Stomach (tissue), 8 donors: ENCODE measurements at regions not wholly inside any gene's neighbourhood (a gene's known extent, or its start where the extent isn't known, plus 50 kb on each side); places are given as distances from the start of the nearest gene placed in this dataset.

Source experiments
- DNase-seq, 2 donors: peaks; one replicate each; pipeline versions ENCODE4 v3.0.0 to v3.0.0-alpha.2; 2013 to 2019
- H3K27ac ChIP-seq, 5 donors: fragments of 200-600 bp in 4 of 5; sonication (generic) in 4 of 5; one replicate each; pipeline ENCODE4 v1.5.1; 2013 to 2019; ENCODE audit warnings: mild to moderate bottlenecking in 1 of 5, moderate library complexity in 1 of 5
- H3K27me3 ChIP-seq, 3 donors: fragments of 200-600 bp; sonication (generic); one replicate each; pipeline ENCODE4 v1.5.1; 2017 to 2019; ENCODE audit warnings: mixed run types in 1 of 3
- H3K36me3 ChIP-seq, 4 donors: fragments of 200-600 bp; sonication (generic); 1 replicate in 3 of 4; 2 replicates in 1 of 4; pipeline ENCODE4 v1.5.1; 2016 to 2019
- H3K4me1 ChIP-seq, 4 donors: fragments of 200-600 bp; sonication (generic); one replicate each; pipeline ENCODE4 v1.5.1; 2016 to 2019
- H3K4me3 ChIP-seq, 4 donors: fragments of 200-600 bp; sonication (generic) in 3 of 4; one replicate each; pipeline ENCODE4 v1.5.1; 2016 to 2019; ENCODE audit warnings: mild to moderate bottlenecking in 1 of 4
- H3K9me3 ChIP-seq, 4 donors: fragments of 200-600 bp; sonication (generic); one replicate each; pipeline ENCODE4 v1.5.1; 2016 to 2019
- EP300 ChIP-seq: sonication (generic); formaldehyde crosslinking; IDR thresholded peaks from one replicate; pipeline ENCODE4 v1.6.1; 2017; ENCODE audit warnings: antibody characterized with exemption
- POLR2A ChIP-seq, 4 donors: fragments of 450-650 bp; IDR thresholded peaks; one replicate each; pipeline ENCODE4 v1.6.1; 2016; ENCODE audit warnings: antibody characterized with exemption in 4 of 4, control low read depth in 2 of 4, mild to moderate bottlenecking in 1 of 4, moderate library complexity in 1 of 4
- POLR2AphosphoS5 ChIP-seq, 3 donors: sonication (generic); formaldehyde crosslinking; IDR thresholded peaks; one replicate each; pipeline ENCODE4 v1.6.1; 2016; ENCODE audit warnings: antibody characterized with exemption in 3 of 3
- WGBS, 5 donors: extraction: QIAGEN DNeasy Blood & Tissue Kit in 3 of 5; methylation state at CpG; one replicate each; pipeline versions ENCODE4 v1.1.5 to v1.1.7; 2013 to 2018; 5-methylcytosine and 5-hydroxymethylcytosine counted together
- intact Hi-C: fragments of 100-400 bp; cut with DNase I; formaldehyde crosslinking; loops from one replicate; pipeline ENCODE4 v1.15.1; 2023; ENCODE audit warnings: low total_unique reads
- TF ChIP-seq, protein P1 (sequence below), 7 experiments: fragments of 450-650 bp in 4 of 7; fragments of 200-600 bp in 3 of 7; sonication (generic) in 3 of 7; IDR thresholded peaks; one replicate each; pipeline ENCODE4 v1.5.1; 2016 to 2019; ENCODE audit warnings: antibody characterized with exemption in 7 of 7, control low read depth in 2 of 7, mild to moderate bottlenecking in 1 of 7
- donor health status: healthy with polysubstance abuse.
- donor health status: Bipolar disorder and iron deficiency.
- donor health status: healthy.

DNA sequence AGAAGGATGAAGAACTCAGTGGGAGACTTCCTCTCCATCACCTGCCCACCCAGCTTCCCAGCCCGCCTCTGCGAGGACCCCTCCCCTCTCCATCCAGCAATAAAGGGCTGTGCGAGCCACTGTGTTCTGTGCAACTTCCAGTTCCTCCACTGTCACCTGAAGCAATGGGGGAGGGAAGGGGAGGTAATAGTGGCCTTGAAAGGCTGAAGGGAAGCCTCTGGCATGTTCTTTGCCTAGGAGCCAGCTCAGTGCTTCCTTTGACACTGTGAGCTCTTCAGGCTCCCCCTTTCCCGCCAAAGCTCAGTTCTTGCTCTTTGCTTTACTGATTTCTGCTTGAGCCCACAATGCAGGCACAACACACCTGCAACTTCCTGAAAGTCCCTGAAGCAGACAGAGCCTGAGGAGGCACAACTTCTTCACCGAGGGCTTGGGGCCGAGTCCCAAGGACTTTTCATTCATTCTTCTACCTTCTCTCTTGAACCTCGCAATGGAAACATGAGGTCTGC, 73.2 kb upstream of the DOCK9 start:
- WGBS, 5 donors, result 86 to 94% (median 90%) methylated on average over 7 of the region's 7 CpGs
- Histone ChIP-seq H3K27me3 (no peaks in the 10 kb centered on the region), H3K4me1 (peaks cover 12 to 52% (median 21%) of the 10 kb centered on the region in 4 donors), H3K27ac (no peak overlapping the region), H3K9me3 (no peaks in the 10 kb centered on the region), H3K4me3 (no peak overlapping the region), H3K36me3 (no peaks in the 10 kb centered on the region)
- no peak for DNase-seq
- intact Hi-C loops, result no loop called here
- no peak for TF ChIP-seq POLR2AphosphoS5 (IDR thresholded peaks at IDR 0.05)
- no peak for TF ChIP-seq EP300
- no peak for TF ChIP-seq POLR2A (IDR thresholded peaks at IDR 0.05)
- TF ChIP-seq, protein P1, sequence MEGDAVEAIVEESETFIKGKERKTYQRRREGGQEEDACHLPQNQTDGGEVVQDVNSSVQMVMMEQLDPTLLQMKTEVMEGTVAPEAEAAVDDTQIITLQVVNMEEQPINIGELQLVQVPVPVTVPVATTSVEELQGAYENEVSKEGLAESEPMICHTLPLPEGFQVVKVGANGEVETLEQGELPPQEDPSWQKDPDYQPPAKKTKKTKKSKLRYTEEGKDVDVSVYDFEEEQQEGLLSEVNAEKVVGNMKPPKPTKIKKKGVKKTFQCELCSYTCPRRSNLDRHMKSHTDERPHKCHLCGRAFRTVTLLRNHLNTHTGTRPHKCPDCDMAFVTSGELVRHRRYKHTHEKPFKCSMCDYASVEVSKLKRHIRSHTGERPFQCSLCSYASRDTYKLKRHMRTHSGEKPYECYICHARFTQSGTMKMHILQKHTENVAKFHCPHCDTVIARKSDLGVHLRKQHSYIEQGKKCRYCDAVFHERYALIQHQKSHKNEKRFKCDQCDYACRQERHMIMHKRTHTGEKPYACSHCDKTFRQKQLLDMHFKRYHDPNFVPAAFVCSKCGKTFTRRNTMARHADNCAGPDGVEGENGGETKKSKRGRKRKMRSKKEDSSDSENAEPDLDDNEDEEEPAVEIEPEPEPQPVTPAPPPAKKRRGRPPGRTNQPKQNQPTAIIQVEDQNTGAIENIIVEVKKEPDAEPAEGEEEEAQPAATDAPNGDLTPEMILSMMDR (IDR thresholded peaks at IDR 0.05), result no peak

DNA sequence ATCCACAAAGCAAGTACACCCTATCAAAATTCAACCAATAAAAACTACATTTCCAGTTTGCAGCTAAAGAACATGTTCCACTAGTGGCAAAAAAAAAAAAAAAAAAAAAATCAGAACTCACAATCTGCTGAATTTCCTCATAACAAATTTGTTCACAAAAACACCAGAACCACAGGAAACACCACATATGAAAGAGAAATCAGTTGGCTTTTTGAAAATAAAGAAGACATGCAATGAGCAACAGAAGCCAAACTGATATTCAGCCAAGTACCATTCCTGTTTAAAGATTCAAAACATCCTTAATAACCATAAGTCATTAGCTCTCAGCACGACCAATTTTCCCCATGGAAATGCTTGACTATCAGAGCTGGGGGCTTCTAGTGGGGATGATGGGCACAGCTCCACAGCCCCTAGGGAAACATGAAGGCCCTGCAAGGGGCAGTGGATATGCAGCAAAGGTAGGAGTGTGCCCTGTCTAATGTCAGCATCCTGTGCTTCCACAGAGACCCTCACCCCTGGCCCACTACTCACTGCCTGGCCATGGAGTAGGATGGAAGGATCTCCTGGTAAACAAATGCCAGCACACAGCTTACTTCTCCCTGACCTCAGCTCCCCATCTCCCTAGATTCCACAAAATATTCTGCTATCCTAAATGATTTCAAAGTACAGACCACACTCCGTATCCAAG, 74.0 kb upstream of the DOCK9 start:
- no peaks in the 10 kb centered on the region for H3K27me3 ChIP-seq
- no peak for TF ChIP-seq POLR2AphosphoS5 (IDR thresholded peaks at IDR 0.05)
- no peak for TF ChIP-seq EP300
- TF ChIP-seq, protein P1 (IDR thresholded peaks at IDR 0.05), result no peak
- no peak for TF ChIP-seq POLR2A (IDR thresholded peaks at IDR 0.05)
- H3K36me3 ChIP-seq, result no peaks in the 10 kb centered on the region
- intact Hi-C loops, result no loop called here
- WGBS, 5 donors, result 71 to 85% (median 81%) methylated on average over 2 of the region's 2 CpGs
- H3K4me1 ChIP-seq, result peaks cover 6 to 52% (median 21%) of the 10 kb centered on the region in 4 donors
- DNase-seq, result no peak
- H3K27ac ChIP-seq, result no peak overlapping the region
- H3K4me3 ChIP-seq, result no peak overlapping the region
- no peaks in the 10 kb centered on the region for H3K9me3 ChIP-seq

DNA sequence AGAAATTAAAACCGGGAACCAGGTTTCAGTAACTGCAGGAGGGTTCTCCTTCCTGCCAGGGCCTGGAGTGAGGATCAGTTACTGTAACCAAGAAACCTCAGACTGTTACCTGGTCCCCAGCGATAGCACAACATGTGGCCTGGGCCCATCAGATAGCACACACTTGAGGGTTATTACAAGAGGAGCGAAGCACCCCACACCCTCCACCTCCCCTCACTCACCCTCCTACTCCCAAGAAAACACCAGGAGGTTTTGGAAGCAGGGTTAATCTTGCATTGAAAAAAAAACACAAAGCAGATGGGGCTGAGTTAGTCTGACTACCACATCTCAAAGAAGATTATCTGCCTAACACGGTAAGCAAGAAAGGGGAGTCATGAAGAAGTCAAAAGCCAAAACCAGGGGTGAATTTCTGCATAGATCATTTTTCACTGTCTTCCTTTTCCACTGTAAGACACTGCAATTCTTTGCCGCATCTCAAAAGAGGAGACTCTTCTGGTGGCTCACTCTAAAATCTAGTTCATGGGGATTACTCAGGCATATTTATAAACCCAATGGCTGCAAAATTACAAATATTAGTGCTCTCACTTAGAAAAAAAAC, 75.9 kb upstream of the DOCK9 start:
- no peak for DNase-seq
- Histone ChIP-seq H3K4me3 (no peak overlapping the region), H3K27me3 (no peaks in the 10 kb centered on the region), H3K9me3 (no peaks in the 10 kb centered on the region), H3K27ac (no peak overlapping the region), H3K4me1 (peaks cover 6 to 58% (median 22%) of the 10 kb centered on the region in 4 donors), H3K36me3 (no peaks in the 10 kb centered on the region)
- TF ChIP-seq EP300, result no peak
- TF ChIP-seq, protein P1 (IDR thresholded peaks at IDR 0.05), result no peak
- no peak for TF ChIP-seq POLR2AphosphoS5 (IDR thresholded peaks at IDR 0.05)
- TF ChIP-seq POLR2A (IDR thresholded peaks at IDR 0.05), result no peak
- WGBS, 5 donors, result 75 to 77% (median 75%) methylated on average over 5 of the region's 5 CpGs
- intact Hi-C loops, result no loop called here

- no peak overlapping the region for H3K27ac ChIP-seq
- intact Hi-C loops, result no loop called here
- no peak overlapping the region for H3K4me3 ChIP-seq
- H3K36me3 ChIP-seq, result no peaks in the 10 kb centered on the region
- H3K27me3 ChIP-seq, result no peaks in the 10 kb centered on the region
- peaks cover 6 to 58% (median 24%) of the 10 kb centered on the region in 4 donors for H3K4me1 ChIP-seq
- TF ChIP-seq, protein P1 (IDR thresholded peaks at IDR 0.05), result no peak
- TF ChIP-seq POLR2AphosphoS5 (IDR thresholded peaks at IDR 0.05) (no peak), EP300 (no peak), POLR2A (IDR thresholded peaks at IDR 0.05) (no peak)
- no peak for DNase-seq
- 50 to 78% (median 76%) methylated on average over 10 of the region's 10 CpGs for WGBS, 5 donors
- H3K9me3 ChIP-seq, result no peaks in the 10 kb centered on the region
Observed at GRCh38 chr13:99055281-99055680, 77.4 kb upstream of the DOCK9 start.
